Activated CD8-positive, alpha-beta memory T cell treated with anti-CD3 and anti-CD28 coated beads, Interleukin-2, amount 50 U/mL, for 48 hours (primary cell): ENCODE measurements at regions not wholly inside any gene's neighbourhood (a gene's known extent, or its start where the extent isn't known, plus 50 kb on each side); places are given as distances from the start of the nearest gene placed in this dataset.

ENCODE experiments used
- DNase-seq: peaks from one replicate; pipeline ENCODE4 v3.0.0-alpha.2; 2020

- DNase-seq: no peak
Measured at GRCh38 chr1:58893257-58893869, 109.5 kb upstream of the JUN start.

- DNase-seq: no peak
Measured at GRCh38 chr1:58895082-58895481, 111.2 kb upstream of the JUN start.

DNA sequence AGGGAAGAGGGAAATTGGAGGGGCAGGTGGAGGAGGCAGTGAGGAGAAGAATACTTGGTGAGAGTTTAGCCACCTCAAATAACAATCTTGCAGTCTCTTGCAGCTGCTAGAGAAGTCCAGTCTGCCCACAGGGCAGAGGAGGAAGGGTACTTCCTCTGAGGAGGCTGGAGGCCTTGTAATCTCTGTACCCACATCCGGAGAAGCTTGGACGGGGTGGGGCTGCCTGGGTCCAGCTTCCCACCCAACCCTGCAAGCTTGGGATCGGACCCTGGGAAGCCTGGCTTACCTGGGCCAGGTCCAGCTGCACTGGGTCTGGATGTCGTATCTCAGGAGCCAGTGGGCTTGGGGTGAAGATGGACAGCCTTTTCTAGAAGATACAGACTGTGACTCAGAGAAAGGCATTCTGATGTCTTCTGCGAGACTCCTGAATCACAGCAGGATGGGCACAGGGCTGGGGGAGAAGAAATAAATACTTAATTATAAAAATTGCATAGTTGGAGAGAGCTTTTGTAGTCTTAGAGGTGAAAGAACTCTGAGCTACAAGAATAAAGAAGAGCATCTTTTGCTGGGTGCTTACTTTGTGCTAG is 111.8 kb upstream of the JUN start:
- no peak for DNase-seq

GRCh38 chr1:58896246-58897183 is 112.7 kb upstream of the JUN start:
- DNase-seq: no peak

GRCh38 chr1:58898739-58899586 is 115.1 kb upstream of the JUN start:
- no peak for DNase-seq

GRCh38 chr1:58899587-58900271 is 115.9 kb upstream of the JUN start:
- no peak for DNase-seq

DNA sequence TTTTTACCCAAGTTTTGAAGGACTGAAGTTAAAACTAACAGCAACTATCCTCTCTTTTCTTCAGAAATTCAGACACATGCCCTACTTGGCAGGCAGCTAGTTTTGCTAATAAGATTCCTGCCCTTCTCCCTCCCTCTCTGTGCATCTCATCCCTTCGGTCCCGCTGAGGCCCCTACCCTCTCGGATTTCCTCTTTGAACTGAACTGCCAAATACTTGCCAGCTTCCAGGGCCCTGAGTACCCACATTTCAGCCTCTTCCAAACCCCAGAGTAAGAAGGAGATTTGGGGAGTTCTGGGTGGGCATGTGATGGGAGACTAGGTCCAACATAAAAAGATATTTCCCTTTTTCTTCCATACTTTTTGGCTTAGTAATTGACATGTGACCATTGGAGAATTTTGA is 116.5 kb upstream of the JUN start:
- DNase-seq: no peak

- no peak for DNase-seq
Measured at GRCh38 chr1:58901008-58901407, 117.2 kb upstream of the JUN start.

GRCh38 chr1:58902830-58903513 is 119.1 kb upstream of the JUN start:
- no peak for DNase-seq

GRCh38 chr1:58903514-58904298 is 119.9 kb upstream of the JUN start:
- peak; percentile 90 for DNase-seq

DNA sequence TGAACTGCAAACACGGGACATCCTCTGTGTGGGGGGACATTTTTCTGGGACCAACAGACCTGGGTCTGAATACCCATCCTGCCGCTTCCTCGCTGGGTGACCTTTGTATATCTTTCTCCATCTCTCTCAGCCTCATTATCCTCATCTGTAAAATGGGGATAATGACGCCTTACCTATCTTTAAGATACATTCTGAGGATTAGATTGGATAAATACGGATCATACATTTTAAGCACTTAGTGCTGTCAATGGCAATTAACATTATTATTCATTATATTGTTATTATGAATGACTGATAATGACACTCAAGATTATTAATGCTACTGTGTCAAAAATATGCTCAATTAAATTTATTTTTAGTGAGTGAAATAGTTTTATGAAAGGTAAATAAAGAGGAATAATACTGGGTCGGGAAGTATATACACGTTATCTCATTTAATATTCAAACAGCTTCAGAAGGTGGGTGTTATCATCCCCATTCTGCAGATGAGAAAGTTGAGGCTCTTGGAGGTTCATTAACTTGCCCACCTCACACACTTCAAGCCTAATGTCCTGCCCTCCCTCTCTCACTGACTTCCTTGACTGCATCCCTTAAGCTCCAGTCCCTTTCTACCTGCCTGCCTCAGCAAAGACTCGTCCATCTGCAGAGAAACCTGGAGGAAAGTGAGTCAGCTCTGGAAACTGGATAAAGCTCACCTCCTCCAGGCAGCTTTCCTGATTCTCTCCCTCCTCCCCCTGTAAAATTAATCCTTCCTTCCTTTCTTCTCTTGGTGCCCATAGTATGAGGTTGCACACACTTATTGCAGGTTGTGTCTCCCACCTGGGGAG is 120.7 kb upstream of the JUN start:
- DNase-seq: no peak

DNA sequence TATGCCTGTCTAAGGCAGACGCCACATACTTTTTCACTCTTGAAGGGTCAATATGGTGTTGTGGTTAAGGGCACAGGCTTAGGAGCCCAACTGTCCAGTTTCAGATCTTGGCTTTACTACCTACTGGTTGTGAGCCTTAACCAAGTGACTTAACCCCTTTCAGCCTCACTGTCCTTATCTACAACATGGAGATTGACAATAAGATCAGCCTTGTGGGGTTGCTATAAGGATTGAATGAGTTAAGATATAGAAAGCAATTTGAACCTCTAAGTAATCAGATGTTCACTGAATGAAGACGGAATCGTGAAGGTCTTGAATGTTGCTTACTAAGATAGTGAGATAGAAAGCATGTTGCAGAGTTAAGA is 121.3 kb upstream of the JUN start:
- DNase-seq: no peak

DNA sequence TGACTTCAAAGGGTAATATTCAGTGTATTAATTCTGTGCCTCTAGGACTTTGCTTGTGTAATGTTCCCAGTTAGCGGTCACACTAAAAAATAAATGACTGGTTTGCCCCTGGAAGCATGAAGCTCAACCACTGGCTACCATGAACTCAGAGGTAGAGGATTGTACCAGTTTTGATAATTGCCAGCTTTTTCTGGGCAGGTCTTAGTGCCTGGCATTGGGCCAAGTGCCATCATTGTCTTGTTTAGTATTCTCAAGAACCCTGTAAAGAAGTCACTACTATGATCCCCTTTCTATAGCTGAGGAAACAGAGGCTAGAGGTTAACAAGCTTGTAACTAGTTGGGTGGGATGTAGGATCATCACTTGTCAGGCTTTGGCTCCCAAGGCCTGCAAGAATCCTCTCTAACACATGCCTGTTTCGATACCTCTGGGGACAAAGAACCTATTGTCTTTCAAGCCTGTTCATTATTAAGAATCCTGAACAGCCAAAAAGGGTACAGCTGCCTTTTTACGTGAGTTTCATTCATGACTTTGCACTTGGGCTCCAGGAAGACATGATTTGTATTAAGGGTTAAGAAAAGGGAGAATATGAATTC is 121.9 kb upstream of the JUN start:
- DNase-seq: no peak

DNA sequence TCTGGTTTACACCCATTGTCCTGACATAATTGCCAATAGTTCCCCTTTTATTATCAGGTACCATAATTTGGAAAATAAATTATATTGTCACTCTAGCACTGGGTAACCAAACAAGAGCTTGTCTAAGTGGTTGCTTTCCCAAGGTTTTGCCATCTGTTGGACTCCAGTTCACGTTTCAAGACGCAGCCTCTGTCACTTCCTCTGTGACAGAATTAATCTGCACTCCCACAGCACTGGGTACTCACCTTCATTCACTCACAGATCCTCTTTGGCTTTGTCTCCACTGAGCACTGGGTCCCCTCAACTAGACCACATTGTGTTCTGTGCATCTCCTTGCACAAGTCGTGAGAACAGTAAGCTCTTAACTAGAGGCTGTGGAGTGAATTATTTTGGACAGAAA is 123.6 kb upstream of the JUN start:
- DNase-seq: no peak

- no peak for DNase-seq
Measured at GRCh38 chr1:58908561-58909560, 125.0 kb upstream of the JUN start.

DNA sequence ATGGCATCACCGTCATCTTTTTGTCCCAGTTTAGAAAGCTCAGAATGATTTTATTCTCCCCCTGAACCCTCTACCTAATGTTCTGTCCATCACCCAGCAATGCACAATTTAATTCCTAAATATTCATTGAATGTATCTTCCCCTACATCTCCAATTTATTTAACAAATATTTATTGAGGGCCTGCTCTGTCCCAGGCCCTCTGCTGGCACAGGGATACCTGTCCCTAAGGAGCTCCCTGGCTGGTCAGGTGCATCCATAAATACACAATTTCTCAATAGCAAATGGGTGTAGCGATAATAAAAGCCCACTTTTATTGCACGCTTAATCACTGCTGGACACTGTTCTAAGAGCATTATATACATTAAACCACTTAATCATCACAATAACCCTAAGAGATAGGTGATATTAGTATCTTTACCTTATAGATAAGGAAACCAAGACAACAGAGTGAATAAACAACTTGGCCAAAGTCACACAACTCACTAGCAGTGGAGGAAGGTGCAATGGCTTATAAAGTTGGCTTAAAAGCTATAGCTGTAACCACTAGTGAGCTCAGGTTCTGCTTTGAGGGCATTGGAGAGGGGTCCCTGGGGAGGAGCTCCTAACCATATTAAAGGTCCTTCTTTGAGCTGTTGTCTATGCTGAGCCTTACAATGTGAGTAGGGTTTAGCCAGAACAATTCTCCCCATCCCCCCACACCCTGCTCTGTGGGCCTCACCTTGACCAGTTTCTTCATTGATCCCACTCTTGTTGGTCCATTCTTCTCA is 126.3 kb upstream of the JUN start:
- no peak for DNase-seq

DNA sequence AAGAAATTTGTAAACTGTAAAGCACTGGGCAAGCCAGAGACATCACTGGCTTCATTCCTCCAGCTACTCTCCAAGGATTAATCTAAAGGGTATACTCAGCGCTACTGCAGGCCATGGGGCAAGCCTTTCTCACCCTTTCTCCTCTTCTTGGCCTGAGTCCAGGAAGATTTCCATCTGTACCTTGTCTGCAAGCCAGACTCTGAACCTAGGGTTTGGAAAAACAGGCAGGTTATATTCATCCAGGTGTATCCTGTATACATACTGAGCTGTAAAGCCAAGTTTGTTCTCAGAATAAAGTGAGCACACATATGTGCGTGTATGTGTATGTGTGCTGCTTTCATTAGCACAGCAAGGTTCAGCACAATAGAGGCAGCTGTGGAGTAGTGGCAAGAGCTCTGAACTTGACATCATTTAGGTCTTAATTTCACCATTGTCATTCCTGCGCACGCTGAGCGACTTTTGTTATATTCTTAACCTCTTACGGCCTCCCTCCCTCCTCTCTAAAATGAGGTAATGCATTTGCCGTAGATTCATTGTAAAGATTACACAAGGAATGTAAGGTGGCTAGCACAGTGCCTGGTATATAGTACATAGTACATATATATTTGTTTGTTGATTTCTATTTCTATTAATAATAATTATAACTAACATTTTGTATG is 128.1 kb upstream of the JUN start:
- no peak for DNase-seq
